Epidermal melanocyte (primary cell): ENCODE measurements at regions not wholly inside any gene's neighbourhood (a gene's known extent, or its start where the extent isn't known, plus 50 kb on each side); places are given as distances from the start of the nearest gene placed in this dataset.
"Not testable (repeated sequence)": the region's sequence is repeated elsewhere in the genome, so short reads cannot be mapped to it uniquely, and the experiment has no call there.

Source experiments
- DNase-seq: peaks from one replicate; pipeline ENCODE4 v3.0.0; 2011; ENCODE audit warnings: low spot score; ENCODE audit not compliant: insufficient read length

- no peak for DNase-seq
Measured at GRCh38 chr3:26260139-26260538, 362.4 kb upstream of the LRRC3B start.

DNA sequence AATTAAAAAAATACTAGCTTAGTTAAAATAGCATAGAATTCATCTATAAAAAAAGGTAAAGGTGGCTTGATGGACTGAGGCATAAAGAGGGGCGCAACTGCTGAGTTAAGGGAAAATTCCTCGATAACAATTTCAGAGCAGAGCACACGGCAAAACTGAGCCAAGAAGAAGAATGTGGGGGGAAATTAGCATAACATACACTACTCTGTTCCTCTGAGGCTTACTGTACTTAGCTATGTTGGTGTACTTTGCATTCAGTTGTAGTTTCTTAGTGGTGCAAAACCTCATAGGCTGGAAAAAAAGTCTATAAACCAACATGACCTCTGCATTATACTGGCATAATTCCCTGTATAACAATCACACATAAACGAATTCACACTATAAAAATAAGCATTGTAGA is 357.9 kb upstream of the LRRC3B start:
- no peak for DNase-seq

DNA sequence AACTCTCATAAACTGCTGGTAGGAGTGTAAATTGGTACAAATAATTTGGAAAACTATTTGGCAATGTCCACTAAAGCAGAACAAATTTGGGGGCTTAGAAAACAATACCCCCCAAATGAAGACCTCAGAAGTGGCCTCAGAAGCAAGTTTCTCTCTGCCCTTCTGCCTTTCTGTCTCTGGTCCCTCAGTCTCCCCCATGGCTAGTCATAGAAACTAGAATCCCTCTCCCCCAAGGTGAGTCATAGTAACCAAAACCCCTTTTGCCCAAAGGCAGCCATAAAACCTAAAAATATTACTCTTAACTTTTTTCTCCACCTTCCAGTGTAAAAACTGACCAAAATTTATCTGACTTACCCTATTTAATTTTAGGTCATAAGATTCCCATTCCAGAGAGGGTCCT is 350.7 kb upstream of the LRRC3B start:
- DNase-seq: no peak

DNA sequence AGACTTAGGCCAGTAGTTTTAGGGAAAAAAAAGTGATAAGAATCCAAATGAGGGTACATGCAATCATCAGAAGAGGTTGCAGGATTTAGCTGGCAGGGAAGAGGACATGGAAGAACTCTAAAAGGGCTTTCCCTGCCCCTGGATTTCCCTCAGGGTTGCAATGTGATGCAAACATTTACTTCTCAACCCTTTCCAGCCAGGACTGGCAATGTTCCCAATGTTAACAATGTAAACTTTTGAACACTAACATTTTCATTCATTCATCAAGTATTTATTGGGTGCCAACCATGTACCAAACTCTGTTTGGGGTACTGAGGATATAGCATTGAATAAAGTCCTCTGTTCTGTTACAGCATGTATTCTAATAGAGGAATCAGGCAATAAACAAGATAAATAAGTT is 349.4 kb upstream of the LRRC3B start:
- no peak for DNase-seq

- no peak for DNase-seq
Measured at GRCh38 chr3:26279091-26279490, 343.5 kb upstream of the LRRC3B start.

GRCh38 chr3:26280517-26280916 is 342.1 kb upstream of the LRRC3B start:
- no peak for DNase-seq

- no peak for DNase-seq
Measured at GRCh38 chr3:26281284-26281985, 341.1 kb upstream of the LRRC3B start.

GRCh38 chr3:26284503-26284902 is 338.1 kb upstream of the LRRC3B start:
- DNase-seq: not testable (repeated sequence)

- DNase-seq: no peak
Measured at GRCh38 chr3:26291840-26292239, 330.7 kb upstream of the LRRC3B start.

- DNase-seq: no peak
Measured at GRCh38 chr3:26292780-26293179, 329.8 kb upstream of the LRRC3B start.

- DNase-seq: no peak
Measured at GRCh38 chr3:26293329-26293844, 329.2 kb upstream of the LRRC3B start.

- no peak for DNase-seq
Measured at GRCh38 chr3:26307192-26307591, 315.4 kb upstream of the LRRC3B start.

GRCh38 chr3:26307787-26308186 is 314.8 kb upstream of the LRRC3B start:
- DNase-seq: no peak

DNA sequence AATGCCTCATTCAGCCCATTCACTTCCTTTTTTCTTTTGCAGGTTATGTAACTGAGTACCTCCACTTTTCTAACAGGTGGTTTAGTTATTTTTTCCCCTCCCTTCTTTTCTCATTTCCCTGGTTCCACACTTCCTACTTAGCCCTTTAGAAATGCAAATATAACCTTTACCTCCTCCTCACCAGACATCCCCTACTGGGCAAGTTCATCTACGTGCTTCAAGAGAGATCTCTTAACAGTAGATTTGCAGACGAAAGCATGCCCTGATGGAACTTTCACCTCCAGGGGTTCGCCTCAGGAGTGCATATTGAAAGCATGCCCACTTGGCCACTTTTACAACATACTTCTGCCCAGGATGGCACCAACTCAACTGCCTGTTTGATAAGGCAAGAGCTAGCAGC is 314.1 kb upstream of the LRRC3B start:
- DNase-seq: no peak

DNA sequence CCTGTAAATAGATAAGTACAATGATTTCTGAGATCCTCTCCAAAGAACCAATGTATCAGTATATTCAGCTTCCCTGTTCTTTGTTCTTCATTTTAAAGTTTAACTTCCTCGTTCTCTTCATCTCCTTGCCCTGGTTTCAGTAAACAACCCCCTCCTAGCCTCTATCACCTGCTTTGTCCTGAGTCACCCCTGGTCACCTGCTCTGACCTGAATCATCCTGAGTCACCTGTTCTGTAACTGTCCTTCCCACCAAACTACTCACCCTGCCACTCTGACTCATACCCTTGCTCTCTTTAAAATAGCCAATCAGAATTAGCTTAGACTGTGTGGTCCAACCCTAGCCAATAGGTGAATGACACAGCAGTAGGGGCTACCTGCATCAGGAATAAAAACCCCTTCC is 313.0 kb upstream of the LRRC3B start:
- DNase-seq: not testable (repeated sequence)

DNA sequence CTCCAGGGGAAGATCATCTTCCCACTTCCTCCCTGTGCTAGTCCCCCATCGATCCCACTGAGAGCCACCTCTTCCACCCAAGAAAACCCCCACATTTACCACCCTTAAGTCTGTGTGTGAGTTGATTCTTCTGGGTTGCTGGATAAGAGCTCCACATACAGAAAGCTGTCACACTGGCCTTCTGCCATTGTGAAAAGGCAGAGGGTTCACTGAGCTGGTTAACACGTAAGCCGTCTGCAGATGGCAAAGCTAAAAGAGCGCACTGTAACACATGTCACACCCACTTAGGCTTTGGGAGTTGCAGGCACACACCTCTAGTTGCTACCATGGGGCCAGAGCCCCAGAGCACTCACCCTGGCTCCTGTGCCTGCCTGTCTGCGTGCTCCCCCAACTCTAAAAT is 309.8 kb upstream of the LRRC3B start:
- no peak for DNase-seq

DNA sequence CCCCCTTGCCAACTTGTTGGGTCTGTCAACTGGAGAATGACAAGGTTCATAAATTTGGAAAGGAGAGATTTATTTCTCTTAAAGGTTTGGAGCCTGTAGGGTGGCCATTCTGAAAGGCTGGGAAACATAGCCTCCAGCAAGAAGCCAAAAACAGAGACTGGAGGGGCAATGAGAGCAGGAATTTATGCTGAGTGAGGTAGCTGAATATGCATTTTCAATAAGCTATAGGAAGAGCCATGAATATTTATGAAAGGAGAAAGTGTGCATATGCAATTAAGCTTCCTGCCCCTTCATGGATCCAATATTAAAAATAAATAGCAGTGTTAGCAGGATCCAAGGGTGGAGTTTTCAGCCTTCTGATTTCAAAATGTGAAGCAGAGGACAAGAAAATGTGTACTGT is 306.1 kb upstream of the LRRC3B start:
- DNase-seq: no peak

GRCh38 chr3:26323741-26324140 is 298.8 kb upstream of the LRRC3B start:
- not testable (repeated sequence) for DNase-seq

- DNase-seq: no peak
Measured at GRCh38 chr3:26340001-26340400, 282.6 kb upstream of the LRRC3B start.

DNA sequence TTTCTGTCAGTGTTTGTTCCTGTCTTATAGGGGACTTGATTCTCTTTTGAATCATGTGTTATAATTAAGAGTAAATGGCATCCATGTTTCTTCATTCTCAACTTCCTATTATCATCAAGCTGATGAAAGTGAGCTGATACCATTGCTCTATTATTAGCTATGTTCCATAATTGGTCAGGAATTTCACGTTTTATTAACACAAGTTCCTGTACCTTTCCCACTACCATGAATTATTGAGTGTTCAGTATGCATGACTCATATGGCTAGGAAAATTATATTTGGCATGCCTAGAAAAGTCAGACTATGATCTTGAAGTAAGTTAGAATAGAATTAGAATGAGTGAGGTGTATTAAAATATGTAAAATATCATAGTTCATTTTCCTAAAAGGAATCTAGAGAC is 278.9 kb upstream of the LRRC3B start:
- no peak for DNase-seq

DNA sequence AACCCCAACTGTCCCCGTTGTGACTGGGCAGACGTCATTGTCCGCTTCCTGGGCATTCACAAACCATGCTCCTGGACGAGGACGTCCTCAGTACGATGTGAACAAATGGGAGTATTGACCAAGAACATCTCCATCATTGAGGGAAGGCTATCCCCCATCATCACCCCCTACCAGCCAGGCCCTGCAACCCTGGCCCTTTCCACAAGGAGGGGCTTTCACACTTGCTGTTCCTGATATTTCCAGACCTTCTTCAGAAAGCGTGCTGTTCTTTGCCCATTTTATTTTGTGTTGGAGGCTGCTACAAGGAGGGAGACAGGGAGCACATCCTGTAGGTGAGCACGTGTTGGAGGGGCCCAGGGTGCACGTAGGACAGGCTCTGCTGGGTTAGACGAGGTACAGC is 277.0 kb upstream of the LRRC3B start:
- DNase-seq: no peak

- no peak for DNase-seq
Measured at GRCh38 chr3:26346497-26346896, 276.1 kb upstream of the LRRC3B start.

GRCh38 chr3:26347150-26347549 is 275.4 kb upstream of the LRRC3B start:
- DNase-seq: no peak

DNA sequence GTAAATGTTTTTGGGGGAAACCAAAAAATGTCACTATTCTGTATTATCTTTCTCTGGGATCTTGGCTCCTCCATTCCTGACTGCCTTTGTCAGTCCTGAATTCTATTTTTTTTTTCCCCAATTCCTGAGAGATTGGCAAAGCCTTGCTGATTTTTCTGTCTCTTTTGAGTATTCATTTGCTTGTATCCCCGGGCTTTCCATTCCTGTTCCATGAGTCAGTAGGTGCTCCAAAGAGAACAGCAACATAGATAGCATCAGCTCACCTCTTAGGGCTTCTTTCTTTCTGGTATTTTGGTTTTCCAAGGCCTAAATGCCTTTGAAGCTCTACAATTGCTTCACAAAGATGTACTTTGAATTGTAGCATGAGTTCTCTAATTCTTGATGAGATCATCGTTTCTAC is 271.7 kb upstream of the LRRC3B start:
- no peak for DNase-seq
